ENCODE measurements at regions not wholly inside any gene's neighbourhood (a gene's known extent, or its start where the extent isn't known, plus 50 kb on each side); places are given as distances from the start of the nearest gene placed in this dataset.

DNA sequence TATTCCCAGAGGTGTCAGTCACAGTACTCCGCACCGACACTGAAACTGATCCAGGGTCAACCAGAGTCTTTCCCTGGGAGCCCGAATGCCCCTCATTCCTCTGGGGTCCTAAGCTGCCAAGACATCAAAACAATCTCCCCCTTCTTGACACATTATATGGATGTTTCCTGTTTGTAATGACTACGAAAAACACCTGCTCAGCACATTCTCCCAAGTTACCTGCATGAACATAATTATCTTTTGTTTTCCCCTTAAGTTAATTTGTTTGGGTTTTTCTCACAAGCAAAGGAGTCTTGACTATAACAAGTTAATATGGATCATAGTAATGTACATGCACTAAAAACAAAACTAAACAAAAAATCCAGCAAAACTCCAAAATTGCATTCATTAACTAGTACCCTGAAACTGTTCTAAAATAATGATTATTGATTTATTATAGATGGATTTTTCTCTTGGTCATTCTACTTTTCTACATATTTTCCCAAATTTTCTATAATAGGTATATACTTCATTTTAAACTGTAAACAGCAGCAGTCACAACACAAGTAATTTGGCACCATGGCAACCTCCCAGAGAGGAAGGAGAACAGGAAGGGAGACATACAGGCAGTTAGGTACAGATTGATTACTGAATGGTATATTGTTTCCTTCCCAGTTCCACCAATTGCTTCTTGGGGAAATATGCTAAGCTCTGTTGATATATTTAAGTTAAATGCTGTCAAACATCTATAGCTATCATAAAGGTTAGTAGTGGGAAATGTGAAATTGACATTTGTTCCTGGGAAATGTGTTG is 631.5 kb downstream of the METTL15 start:
- ChIA-PET POLR2A (no interaction called here), CTCF (interaction anchor here (0.6 to 2.4 kb wide), 2 partner anchors 11 to 756 kb away, joined by 3 to 9 read pairs; no protein-coding TSS in a partner anchor)
- Mint-ChIP-seq H3K4me3 (no peak overlapping the region), H3K4me1 (no peaks in the 10 kb centered on the region), H3K27ac (no peak overlapping the region), H3K27me3 (no peaks in the 10 kb centered on the region), H3K36me3 (ENCODE audit: low read depth) (no peaks in the 10 kb centered on the region), H3K9me3 (ENCODE audit: low read depth) (peaks cover 4% of the 10 kb centered on the region)
- intact Hi-C loops (cut with DNase I, micrococcal nuclease), result no loop called here
- DNase-seq, result no peak
- ATAC-seq, result no peak

DNA sequence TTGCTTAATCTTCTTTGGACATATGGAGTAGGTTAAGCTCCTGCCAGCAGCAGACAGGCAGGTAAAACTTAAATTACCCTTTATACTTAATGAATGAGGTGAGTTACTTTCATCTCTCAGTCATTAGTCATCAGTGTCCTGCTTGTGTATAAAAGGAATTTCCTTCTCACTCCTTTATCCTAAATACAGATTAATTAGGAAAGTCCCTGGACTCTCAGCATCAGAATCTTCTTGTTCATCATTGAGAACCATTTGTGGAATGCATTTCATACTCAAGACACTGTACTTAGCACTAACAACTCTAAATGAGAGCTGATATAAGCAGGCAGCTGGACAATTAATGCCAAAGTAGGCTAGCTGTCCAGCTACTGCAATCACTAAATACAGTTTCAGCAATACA is 630.4 kb downstream of the METTL15 start:
- ChIA-PET CTCF (interaction anchor here (2.4 kb wide), 1 partner anchor 10 kb away, joined by 9 read pairs; no protein-coding TSS in a partner anchor), POLR2A (no interaction called here)
- H3K27me3 Mint-ChIP-seq, result no peaks in the 10 kb centered on the region
- no peaks in the 10 kb centered on the region for H3K36me3 Mint-ChIP-seq (ENCODE audit: low read depth)
- H3K9me3 Mint-ChIP-seq (ENCODE audit: low read depth), result peaks cover 7% of the 10 kb centered on the region
- intact Hi-C loops (cut with DNase I, micrococcal nuclease), result no loop called here
- ATAC-seq, result no peak
- no peak overlapping the region for H3K4me3 Mint-ChIP-seq
- no peaks in the 10 kb centered on the region for H3K4me1 Mint-ChIP-seq
- DNase-seq, result no peak
- H3K27ac Mint-ChIP-seq, result no peak overlapping the region

DNA sequence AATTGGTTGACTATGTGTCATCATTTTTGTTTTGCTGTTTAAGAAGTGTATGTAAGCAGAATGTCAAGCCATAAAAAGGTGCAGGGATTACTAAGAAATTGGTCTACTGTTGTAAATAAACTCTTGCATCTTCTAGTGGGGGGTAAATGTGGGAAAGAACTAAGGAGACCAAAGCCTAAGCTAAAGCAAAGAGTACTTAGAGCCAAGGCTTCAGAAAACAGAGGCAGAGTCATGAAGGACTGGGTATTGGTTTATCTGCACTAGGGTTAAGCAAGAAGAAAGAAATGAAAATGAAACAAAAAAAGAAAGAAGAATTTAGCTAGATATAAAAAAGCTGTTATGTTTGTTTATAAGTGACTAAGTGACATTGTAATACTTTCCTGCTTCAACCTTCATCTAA is 628.1 kb downstream of the METTL15 start:
- H3K36me3 Mint-ChIP-seq (ENCODE audit: low read depth), result no peaks in the 10 kb centered on the region
- intact Hi-C loops (cut with DNase I, micrococcal nuclease), result no loop called here
- ChIA-PET CTCF (no interaction called here), POLR2A (no interaction called here)
- no peaks in the 10 kb centered on the region for H3K4me1 Mint-ChIP-seq
- H3K27ac Mint-ChIP-seq, result no peak overlapping the region
- no peaks in the 10 kb centered on the region for H3K27me3 Mint-ChIP-seq
- DNase-seq (no peak), ATAC-seq (no peak)
- no peak overlapping the region for H3K4me3 Mint-ChIP-seq
- peaks cover 13% of the 10 kb centered on the region for H3K9me3 Mint-ChIP-seq (ENCODE audit: low read depth)

DNA sequence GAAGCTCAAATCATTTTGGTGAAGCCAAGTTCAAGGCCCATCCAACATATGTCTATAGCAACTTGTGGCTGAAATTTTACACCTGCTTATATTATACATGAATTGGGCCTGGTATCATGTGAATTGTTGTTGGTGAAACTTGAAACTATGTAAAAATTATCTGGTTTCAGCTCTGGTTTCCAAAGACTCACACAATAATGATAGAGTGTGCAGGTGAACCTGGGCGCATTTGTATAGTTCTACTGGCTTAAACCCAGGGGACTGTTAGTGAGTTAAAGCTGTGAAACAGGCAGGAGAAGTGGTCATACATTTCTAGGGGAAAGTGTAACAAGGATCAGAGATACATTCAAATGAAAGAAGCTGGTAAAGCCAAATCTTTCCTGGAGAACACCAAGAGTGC is 627.3 kb downstream of the METTL15 start:
- Mint-ChIP-seq H3K27ac (no peak overlapping the region), H3K27me3 (no peaks in the 10 kb centered on the region), H3K9me3 (ENCODE audit: low read depth) (peaks cover 13% of the 10 kb centered on the region), H3K4me1 (no peaks in the 10 kb centered on the region), H3K36me3 (ENCODE audit: low read depth) (no peaks in the 10 kb centered on the region), H3K4me3 (no peak overlapping the region)
- POLR2A ChIA-PET, result no interaction called here
- DNase-seq (no peak), ATAC-seq (no peak)
- CTCF ChIA-PET, result no interaction called here
- intact Hi-C loops (cut with DNase I, micrococcal nuclease), result no loop called here

DNA sequence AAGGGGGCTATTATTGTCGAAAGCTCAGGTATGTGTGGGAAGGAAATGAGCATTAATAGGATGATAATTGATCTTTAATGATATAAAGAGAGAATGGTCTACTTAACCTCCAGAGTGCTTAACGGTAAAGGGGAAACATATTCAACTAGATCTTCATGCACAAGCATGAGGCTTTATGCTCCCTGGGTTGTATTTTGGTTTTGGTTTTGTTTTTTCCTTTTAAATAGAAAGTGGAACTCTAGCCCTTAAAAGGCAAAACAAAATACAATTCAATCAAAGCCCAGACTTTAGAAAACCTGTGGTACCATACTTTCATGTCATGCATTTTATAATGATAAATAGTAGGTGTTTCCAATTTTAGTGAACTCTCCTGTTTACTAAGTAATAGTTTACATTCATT is 622.7 kb downstream of the METTL15 start:
- Mint-ChIP-seq H3K9me3 (ENCODE audit: low read depth) (peaks cover 12% of the 10 kb centered on the region), H3K4me3 (no peak overlapping the region), H3K4me1 (no peaks in the 10 kb centered on the region), H3K27me3 (no peaks in the 10 kb centered on the region), H3K36me3 (ENCODE audit: low read depth) (no peaks in the 10 kb centered on the region), H3K27ac (no peak overlapping the region)
- intact Hi-C loops (cut with DNase I, micrococcal nuclease), result no loop called here
- no peak for DNase-seq
- ChIA-PET CTCF (no interaction called here), POLR2A (no interaction called here)
- ATAC-seq, result no peak

DNA sequence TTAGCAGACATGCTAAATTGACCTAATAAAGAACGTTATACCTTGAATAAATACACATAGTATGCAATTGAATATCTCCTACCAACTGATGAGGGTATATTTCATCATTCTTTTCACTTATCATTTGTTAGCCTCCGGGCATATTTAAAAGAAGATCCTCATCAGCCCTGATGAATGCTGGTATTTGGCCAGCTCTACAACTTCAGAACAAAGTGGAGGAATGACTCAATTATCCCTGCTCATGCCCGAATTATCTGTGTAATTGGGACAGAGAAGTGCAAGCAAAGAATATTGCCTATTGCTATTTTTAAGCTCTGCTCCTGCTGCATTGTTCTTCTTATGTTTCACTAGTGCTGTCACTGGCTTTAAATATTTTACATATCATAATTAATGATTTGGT is 622.1 kb downstream of the METTL15 start:
- ChIA-PET POLR2A (no interaction called here), CTCF (no interaction called here)
- ATAC-seq, result no peak
- H3K27me3 Mint-ChIP-seq, result no peaks in the 10 kb centered on the region
- H3K9me3 Mint-ChIP-seq (ENCODE audit: low read depth), result peaks cover 12% of the 10 kb centered on the region
- intact Hi-C loops (cut with DNase I, micrococcal nuclease), result no loop called here
- H3K36me3 Mint-ChIP-seq (ENCODE audit: low read depth), result no peaks in the 10 kb centered on the region
- no peak overlapping the region for H3K4me3 Mint-ChIP-seq
- no peaks in the 10 kb centered on the region for H3K4me1 Mint-ChIP-seq
- no peak overlapping the region for H3K27ac Mint-ChIP-seq
- no peak for DNase-seq

DNA sequence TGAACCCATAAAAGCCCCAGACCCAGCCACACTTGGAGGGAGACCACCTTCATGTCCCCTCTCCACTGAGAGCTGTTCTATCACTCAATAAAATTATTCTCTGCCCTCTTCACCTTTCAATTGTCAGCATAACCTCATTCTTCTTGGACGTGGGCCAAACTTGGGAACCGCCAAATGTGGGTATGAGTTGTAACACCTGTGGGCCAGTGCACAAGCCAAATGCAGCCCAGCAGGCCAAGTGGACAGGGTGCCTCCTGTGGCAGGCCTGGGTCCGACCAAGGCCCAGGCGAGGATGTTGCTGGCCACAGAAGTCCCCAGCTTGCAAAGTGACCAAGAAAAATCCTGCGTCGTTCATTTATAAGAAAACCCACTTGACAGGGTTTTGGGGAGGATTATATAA is 621.2 kb downstream of the METTL15 start:
- CTCF ChIA-PET, result interaction anchor here (2.4 kb wide), 1 partner anchor 9 kb away, joined by 9 read pairs; no protein-coding TSS in a partner anchor
- no peak for ATAC-seq
- Mint-ChIP-seq H3K4me1 (no peaks in the 10 kb centered on the region), H3K9me3 (ENCODE audit: low read depth) (peaks cover 12% of the 10 kb centered on the region), H3K27ac (no peak overlapping the region), H3K36me3 (ENCODE audit: low read depth) (no peaks in the 10 kb centered on the region), H3K4me3 (no peak overlapping the region), H3K27me3 (no peaks in the 10 kb centered on the region)
- POLR2A ChIA-PET, result no interaction called here
- intact Hi-C loops (cut with DNase I, micrococcal nuclease), result no loop called here
- DNase-seq, result no peak

DNA sequence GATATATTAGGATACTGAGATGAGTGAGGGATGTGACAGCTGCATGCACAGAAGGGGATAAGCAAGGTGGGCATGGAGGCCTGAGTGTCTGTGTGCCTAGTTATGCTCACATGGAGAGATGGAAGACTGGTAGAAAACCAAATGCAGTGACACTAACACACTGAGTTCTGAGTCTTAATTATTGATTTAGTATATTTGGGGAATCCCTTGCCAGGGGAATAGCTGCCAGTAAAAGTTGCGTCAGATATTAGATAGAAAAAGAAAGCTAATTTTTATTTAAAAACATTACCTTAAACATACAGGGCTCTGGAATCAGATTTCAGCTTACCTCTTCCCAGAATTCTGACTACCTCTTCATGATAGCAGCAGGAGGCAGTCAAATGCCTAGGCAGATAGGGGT is 620.5 kb downstream of the METTL15 start:
- no peak overlapping the region for H3K27ac Mint-ChIP-seq
- POLR2A ChIA-PET, result interaction anchor here (0.7 kb wide), 1 partner anchor 15 kb away, joined by 5 read pairs; no protein-coding TSS in a partner anchor
- DNase-seq, result no peak
- CTCF ChIA-PET, result interaction anchor here (2.4 kb wide), 1 partner anchor 10 kb away, joined by 9 read pairs; no protein-coding TSS in a partner anchor
- intact Hi-C loops (cut with DNase I, micrococcal nuclease), result no loop called here
- ATAC-seq, result no peak
- no peaks in the 10 kb centered on the region for H3K36me3 Mint-ChIP-seq (ENCODE audit: low read depth)
- no peaks in the 10 kb centered on the region for H3K27me3 Mint-ChIP-seq
- no peak overlapping the region for H3K4me3 Mint-ChIP-seq
- H3K4me1 Mint-ChIP-seq, result no peaks in the 10 kb centered on the region
- H3K9me3 Mint-ChIP-seq (ENCODE audit: low read depth), result peaks cover 11% of the 10 kb centered on the region

DNA sequence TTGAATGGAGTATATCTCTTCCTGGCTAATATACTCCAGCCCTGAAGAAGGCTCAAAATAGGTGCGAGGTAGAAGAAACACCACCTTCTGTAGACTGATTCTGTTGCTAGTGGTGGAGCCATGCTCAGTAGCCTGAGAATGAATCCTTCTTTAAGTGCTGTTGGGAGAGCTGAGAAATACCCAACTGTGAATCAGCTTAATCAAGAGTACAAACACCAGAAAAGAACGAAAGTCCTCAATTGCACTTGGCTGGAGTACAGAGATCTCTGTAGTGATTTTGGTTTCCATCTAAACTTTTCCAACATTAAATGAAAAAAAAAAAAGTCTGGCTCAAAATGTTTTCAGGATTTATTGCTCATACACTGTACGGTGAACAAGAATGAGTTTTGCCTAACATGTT is 619.1 kb downstream of the METTL15 start:
- ATAC-seq (no peak), DNase-seq (no peak)
- no peaks in the 10 kb centered on the region for H3K27me3 Mint-ChIP-seq
- no peaks in the 10 kb centered on the region for H3K36me3 Mint-ChIP-seq (ENCODE audit: low read depth)
- ChIA-PET POLR2A (no interaction called here), CTCF (interaction anchor here (2.4 kb wide), 1 partner anchor 11 kb away, joined by 9 read pairs; no protein-coding TSS in a partner anchor)
- no peak overlapping the region for H3K27ac Mint-ChIP-seq
- no peak overlapping the region for H3K4me3 Mint-ChIP-seq
- intact Hi-C loops (cut with DNase I, micrococcal nuclease), result no loop called here
- no peaks in the 10 kb centered on the region for H3K4me1 Mint-ChIP-seq
- H3K9me3 Mint-ChIP-seq (ENCODE audit: low read depth), result peaks cover 6% of the 10 kb centered on the region

DNA sequence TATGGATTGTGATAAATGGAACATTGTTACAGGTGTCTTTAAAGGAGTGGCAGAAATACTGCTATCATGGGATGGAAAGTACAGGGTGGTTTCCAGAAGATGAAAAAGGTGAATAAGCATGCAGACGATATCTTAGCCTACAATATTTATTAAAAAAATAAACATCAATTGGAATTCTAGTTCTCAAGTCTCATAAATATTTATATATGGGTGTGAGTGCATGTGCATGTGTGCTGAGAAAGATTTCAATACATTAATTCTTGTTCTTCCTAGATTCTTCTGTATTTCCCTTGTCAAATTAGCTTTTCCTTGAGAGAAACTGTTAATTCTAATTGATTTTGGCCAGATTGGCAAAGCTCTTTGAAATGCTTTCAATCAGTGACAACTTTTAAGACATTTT is 618.2 kb downstream of the METTL15 start:
- no peak overlapping the region for H3K4me3 Mint-ChIP-seq
- H3K27me3 Mint-ChIP-seq, result no peaks in the 10 kb centered on the region
- peaks cover 6% of the 10 kb centered on the region for H3K9me3 Mint-ChIP-seq (ENCODE audit: low read depth)
- CTCF ChIA-PET, result no interaction called here
- POLR2A ChIA-PET, result no interaction called here
- intact Hi-C loops (cut with DNase I, micrococcal nuclease), result no loop called here
- ATAC-seq, result no peak
- H3K36me3 Mint-ChIP-seq (ENCODE audit: low read depth), result no peaks in the 10 kb centered on the region
- no peak overlapping the region for H3K27ac Mint-ChIP-seq
- no peak for DNase-seq
- H3K4me1 Mint-ChIP-seq, result no peaks in the 10 kb centered on the region

DNA sequence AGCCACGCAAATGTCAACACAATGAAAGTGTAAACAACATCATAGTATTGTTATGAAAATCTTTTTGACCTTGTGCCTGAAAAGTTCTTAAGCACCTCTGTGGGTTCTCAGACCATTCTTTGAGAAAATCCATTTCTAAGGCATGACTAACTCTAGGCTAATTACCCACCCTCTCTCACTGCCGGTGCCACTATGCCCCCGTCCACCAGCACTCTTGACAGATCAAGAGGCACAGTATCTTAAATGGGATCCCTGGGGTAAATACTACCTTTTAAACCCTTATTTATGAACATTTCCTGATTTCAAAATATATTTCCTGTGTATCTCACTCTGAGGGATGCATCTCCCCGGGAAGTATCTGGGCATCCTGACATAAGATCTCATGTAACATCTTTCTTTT is 607.5 kb downstream of the METTL15 start:
- no peak overlapping the region for H3K27ac Mint-ChIP-seq
- H3K4me1 Mint-ChIP-seq, result no peaks in the 10 kb centered on the region
- ATAC-seq (no peak), DNase-seq (no peak)
- ChIA-PET POLR2A (no interaction called here), CTCF (no interaction called here)
- intact Hi-C loops (cut with DNase I, micrococcal nuclease), result no loop called here
- no peak overlapping the region for H3K4me3 Mint-ChIP-seq
- H3K27me3 Mint-ChIP-seq, result no peaks in the 10 kb centered on the region
- H3K36me3 Mint-ChIP-seq (ENCODE audit: low read depth), result no peaks in the 10 kb centered on the region
- no peaks in the 10 kb centered on the region for H3K9me3 Mint-ChIP-seq (ENCODE audit: low read depth)

DNA sequence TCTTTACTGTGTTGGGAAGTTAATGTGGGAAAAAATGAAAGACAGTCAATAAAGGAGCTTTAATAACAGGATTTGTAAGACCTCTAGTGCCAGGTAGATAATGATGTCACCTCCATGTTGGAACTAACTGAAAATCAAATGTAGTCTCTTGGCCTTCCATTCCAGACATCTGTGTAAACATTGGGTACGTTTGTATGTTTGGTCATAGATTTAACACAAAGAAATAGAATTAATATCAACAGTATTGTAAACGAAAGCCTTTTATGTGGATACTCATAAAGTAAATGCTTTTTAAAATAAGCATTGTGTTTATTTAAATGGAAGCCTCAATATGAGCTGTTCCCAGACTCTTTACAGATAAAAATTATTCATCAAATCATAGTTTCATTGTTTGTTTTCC is 605.7 kb downstream of the METTL15 start:
- POLR2A ChIA-PET, result no interaction called here
- CTCF ChIA-PET, result no interaction called here
- Mint-ChIP-seq H3K27ac (no peak overlapping the region), H3K4me1 (no peaks in the 10 kb centered on the region), H3K4me3 (no peak overlapping the region), H3K27me3 (no peaks in the 10 kb centered on the region), H3K36me3 (ENCODE audit: low read depth) (no peaks in the 10 kb centered on the region), H3K9me3 (ENCODE audit: low read depth) (no peaks in the 10 kb centered on the region)
- intact Hi-C loops (cut with DNase I, micrococcal nuclease), result no loop called here
- ATAC-seq, result no peak
- DNase-seq, result no peak

Data from activated CD4-positive, alpha-beta T cell treated with anti-CD3 and anti-CD28 coated beads for 36 hours (primary cell).